Peyer's patch (tissue), 4 donors: ENCODE measurements at regions not wholly inside any gene's neighbourhood (a gene's known extent, or its start where the extent isn't known, plus 50 kb on each side); places are given as distances from the start of the nearest gene placed in this dataset.

Source experiments
- CTCF ChIP-seq, 6 experiments: fragments of 450-650 bp in 4 of 6; fragments of 200-600 bp in 2 of 6; sonication (generic) in 1 of 6; IDR thresholded peaks; one replicate each; pipeline ENCODE4 v1.5.1; 2017 to 2019; ENCODE audit warnings: antibody characterized with exemption in 6 of 6, mild to moderate bottlenecking in 3 of 6, moderate library complexity in 1 of 6
- POLR2A ChIP-seq, 2 donors: fragments of 450-650 bp; IDR thresholded peaks; one replicate each; pipeline ENCODE4 v1.5.1; 2017; ENCODE audit warnings: antibody characterized with exemption in 2 of 2, mild to moderate bottlenecking in 2 of 2, moderate library complexity in 2 of 2

DNA sequence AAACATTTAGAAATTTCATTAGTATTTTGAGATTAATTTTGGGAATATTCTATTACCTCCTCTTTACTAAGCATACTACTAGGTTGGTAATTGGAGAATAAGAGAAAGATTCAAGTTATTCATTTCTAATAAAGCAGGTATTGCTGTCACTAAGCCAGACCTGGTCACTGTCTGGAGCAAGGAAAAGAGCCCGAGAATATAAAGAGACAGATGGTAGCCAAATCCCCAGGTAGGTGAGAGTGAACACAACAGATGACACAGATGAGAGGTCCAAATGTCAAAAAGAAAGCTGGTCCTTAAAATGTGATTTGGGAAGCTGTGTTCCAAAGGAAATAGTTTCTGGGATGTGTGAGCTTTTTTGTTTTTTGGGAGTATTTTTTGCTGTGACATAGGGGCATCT is 128.6 kb downstream of the ZNF100 start:
- TF ChIP-seq POLR2A (IDR thresholded peaks at IDR 0.05) (no peak), CTCF (IDR thresholded peaks at IDR 0.05) (no peak)
